H1 (cell line): ENCODE measurements at regions not wholly inside any gene's neighbourhood (a gene's known extent, or its start where the extent isn't known, plus 50 kb on each side); places are given as distances from the start of the nearest gene placed in this dataset.

Experiments
- CTCF ChIA-PET: fragments of 300-600 bp; sonication (Branson Sonifier 250); formaldehyde crosslinking; loops from one replicate; lab custom pipeline; 2021; ENCODE audit not compliant: partially characterized antibody; lab: Charles Lee
- POLR2A ChIA-PET: fragments of 300-600 bp; sonication (Branson Sonifier 250); formaldehyde crosslinking; loops from one replicate; lab custom pipeline; 2021; ENCODE audit warnings: inconsistent platforms; ENCODE audit not compliant: partially characterized antibody; lab: Charles Lee
- DNase-seq, 2 experiments: peaks; one replicate each; pipeline versions ENCODE4 v3.0.0 to v3.0.0-alpha.2; 2010 to 2022; ENCODE audit warnings: low spot score in 2 of 2, low read depth in 1 of 2, mixed read lengths in 1 of 2
- FAIRE-seq: peaks from 2 replicates; lab custom pipeline; 2011; peaks lifted over from hg19 to GRCh38; lab: Jason Lieb, UNC
- H2AFZ ChIP-seq: 2 replicates; pipeline ENCODE4 v1.8.1; 2012; ENCODE audit warnings: low read length, inconsistent platforms
- H2AK5ac ChIP-seq: 2 replicates; pipeline ENCODE4 v1.6.1; 2013; ENCODE audit warnings: low read depth, low read length
- H2BK120ac ChIP-seq: replicated peaks from 2 replicates; pipeline ENCODE3; 2013; ENCODE audit warnings: low read depth, low read length, inconsistent platforms
- H2BK12ac ChIP-seq: 2 replicates; pipeline ENCODE4 v1.6.1; 2013; ENCODE audit warnings: low read depth, low read length
- H2BK15ac ChIP-seq: 2 replicates; pipeline ENCODE4 v1.6.1; 2013; ENCODE audit warnings: low read length
- H2BK20ac ChIP-seq: 2 replicates; pipeline ENCODE4 v1.6.1; 2013; ENCODE audit warnings: low read length
- H2BK5ac ChIP-seq: 2 replicates; pipeline ENCODE4 v1.6.1; 2013; ENCODE audit warnings: low read depth, low read length
- H3K14ac ChIP-seq: 2 replicates; pipeline ENCODE4 v1.6.1; 2013; ENCODE audit warnings: inconsistent platforms; ENCODE audit not compliant: insufficient read length
- H3K18ac ChIP-seq: 2 replicates; pipeline ENCODE4 v1.6.1; 2013; ENCODE audit warnings: low read length; ENCODE audit errors: extremely low read depth
- H3K23ac ChIP-seq: 2 replicates; pipeline ENCODE4 v1.6.1; 2013; ENCODE audit warnings: inconsistent platforms; ENCODE audit not compliant: insufficient read length
- H3K23me2 ChIP-seq: 2 replicates; pipeline ENCODE4 v1.6.1; 2013; ENCODE audit warnings: low read depth, low read length
- H3K27ac ChIP-seq: 2 replicates; pipeline ENCODE4 v1.6.1; 2011; ENCODE audit warnings: low read depth, low read length, inconsistent platforms
- H3K27me3 ChIP-seq, 4 experiments: replicated peaks in 1 of 4; 1 replicate in 1 of 4; 2 replicates in 3 of 4; pipeline versions ENCODE4 v1.6.1 to v1.8.1; 2011 to 2013; ENCODE audit warnings: low read length in 3 of 4, mild to moderate bottlenecking in 3 of 4, inconsistent platforms in 2 of 4, mixed read lengths in 2 of 4, moderate library complexity in 1 of 4; ENCODE audit not compliant: control insufficient read depth in 3 of 4, insufficient read depth in 3 of 4; ENCODE audit errors: extremely low read depth in 1 of 4
- H3K36me3 ChIP-seq, 4 experiments: 2 replicates each; pipeline versions ENCODE4 v1.6.1 to v1.8.1; 2011 to 2013; ENCODE audit warnings: mild to moderate bottlenecking in 4 of 4, low read length in 3 of 4, moderate library complexity in 2 of 4, control low read depth in 1 of 4, inconsistent platforms in 1 of 4; ENCODE audit not compliant: insufficient read depth in 4 of 4, control insufficient read depth in 2 of 4
- H3K4ac ChIP-seq: replicated peaks from 2 replicates; pipeline ENCODE3; 2013; ENCODE audit warnings: low read length, low read depth, mixed read lengths, inconsistent platforms; ENCODE audit not compliant: insufficient read length
- H3K4me1 ChIP-seq, 4 experiments: replicated peaks in 1 of 4; 1 replicate in 1 of 4; 2 replicates in 3 of 4; pipeline versions ENCODE4 v1.6.1 to v1.8.1; 2011 to 2013; ENCODE audit warnings: low read length in 3 of 4, inconsistent platforms in 2 of 4, mixed read lengths in 1 of 4; ENCODE audit not compliant: insufficient read depth in 4 of 4, control insufficient read depth in 3 of 4
- H3K4me2 ChIP-seq, 2 experiments: 2 replicates each; pipeline versions ENCODE4 v1.6.1 to v1.8.1; 2011 to 2013; ENCODE audit warnings: low read depth in 2 of 2, low read length in 2 of 2, control low read depth in 1 of 2, inconsistent platforms in 1 of 2, mild to moderate bottlenecking in 1 of 2; ENCODE audit not compliant: insufficient read depth in 1 of 2
- H3K4me3 ChIP-seq, 4 experiments: fragments of 200-600, 300-600 bp in 1 of 4; sonication (generic), shearing (Covaris generic), sonication (Bioruptor Twin) in 1 of 4; 2 replicates each; pipeline versions ENCODE4 v1.5.1 to v1.8.1; 2011 to 2016; ENCODE audit warnings: low read length in 4 of 4, low read depth in 3 of 4, control low read depth in 2 of 4, inconsistent platforms in 2 of 4, mild to moderate bottlenecking in 2 of 4, mixed read lengths in 1 of 4, moderate library complexity in 1 of 4; ENCODE audit not compliant: insufficient read depth in 2 of 4; ENCODE audit errors: extremely low read depth in 1 of 4
- H3K56ac ChIP-seq: replicated peaks from 2 replicates; pipeline ENCODE3; 2013; ENCODE audit warnings: low read depth, mild to moderate bottlenecking, mixed read lengths, low read length, inconsistent platforms; ENCODE audit not compliant: insufficient read length
- H3K79me1 ChIP-seq: 2 replicates; pipeline ENCODE4 v1.6.1; 2013; ENCODE audit warnings: low read depth, low read length, control low read depth
- H3K79me2 ChIP-seq, 2 experiments: 2 replicates each; pipeline versions ENCODE4 v1.6.1 to v1.8.1; 2012 to 2013; ENCODE audit warnings: low read length in 2 of 2, mild to moderate bottlenecking in 2 of 2, inconsistent platforms in 1 of 2; ENCODE audit not compliant: insufficient read depth in 2 of 2, control insufficient read depth in 1 of 2
- H3K9ac ChIP-seq, 4 experiments: replicated peaks in 1 of 4; 1 replicate in 1 of 4; 2 replicates in 3 of 4; pipeline versions ENCODE4 v1.6.1 to v1.8.1; 2011 to 2013; ENCODE audit warnings: low read depth in 3 of 4, low read length in 3 of 4, control low read depth in 2 of 4, mild to moderate bottlenecking in 2 of 4, moderate library complexity in 2 of 4, inconsistent platforms in 1 of 4; ENCODE audit errors: extremely low read depth in 1 of 4
- H3K9me3 ChIP-seq, 2 experiments: 2 replicates each; pipeline versions ENCODE4 v1.6.1 to v1.8.1; 2012 to 2013; ENCODE audit warnings: mild to moderate bottlenecking in 2 of 2, moderate library complexity in 2 of 2, control low read depth in 1 of 2, inconsistent platforms in 1 of 2, low read depth in 1 of 2, low read length in 1 of 2, mixed read lengths in 1 of 2; ENCODE audit not compliant: insufficient read depth in 2 of 2
- H4K20me1 ChIP-seq, 2 experiments: replicated peaks in 1 of 2; 2 replicates each; pipeline versions ENCODE3 to v1.8.1; 2011 to 2013; ENCODE audit warnings: inconsistent platforms in 2 of 2, low read length in 2 of 2, mild to moderate bottlenecking in 1 of 2; ENCODE audit not compliant: insufficient read depth in 2 of 2, control insufficient read depth in 1 of 2
- H4K5ac ChIP-seq: 2 replicates; pipeline ENCODE4 v1.6.1; 2013; ENCODE audit warnings: low read length, low read depth, mixed read lengths, inconsistent platforms; ENCODE audit not compliant: insufficient read length
- H4K8ac ChIP-seq: 2 replicates; pipeline ENCODE4 v1.8.0; 2013; ENCODE audit warnings: mild to moderate bottlenecking, moderate library complexity, low read length, inconsistent platforms; ENCODE audit not compliant: insufficient read depth; ENCODE audit errors: extremely low read depth
- H4K91ac ChIP-seq: replicated peaks from 2 replicates; pipeline ENCODE3; 2013; ENCODE audit warnings: low read length, mixed read lengths, inconsistent platforms; ENCODE audit not compliant: insufficient read length
- BCL11A ChIP-seq, 2 experiments: IDR thresholded peaks; one replicate each; pipeline ENCODE4 v1.6.1; 2011; ENCODE audit warnings: low read depth in 2 of 2, low read length in 2 of 2, mild to moderate bottlenecking in 2 of 2
- EZH2 ChIP-seq: fragments of 200-600 bp; sonication (generic); IDR thresholded peaks from 2 replicates; pipeline ENCODE4 v1.7.1; 2012; ENCODE audit warnings: low read depth, mild to moderate bottlenecking, moderate library complexity, low read length, inconsistent platforms; ENCODE audit not compliant: severe bottlenecking
- GABPA ChIP-seq: IDR thresholded peaks from 2 replicates; pipeline ENCODE4 v1.6.1; 2011; ENCODE audit warnings: mild to moderate bottlenecking, low read length, moderate library complexity, borderline replicate concordance; ENCODE audit not compliant: insufficient read depth
- JUN ChIP-seq: IDR thresholded peaks from 2 replicates; pipeline ENCODE4 v1.6.1; 2011; ENCODE audit warnings: low read depth, mild to moderate bottlenecking, improper control_type of control experiment, low read length
- KDM1A ChIP-seq: fragments of 200-600, 300-600 bp; sonication (generic); IDR thresholded peaks from 2 replicates; pipeline ENCODE4 v1.7.1; 2016; ENCODE audit warnings: mild to moderate bottlenecking, low read length, borderline replicate concordance
- SIN3A ChIP-seq, 2 experiments: IDR thresholded peaks in 1 of 2; conservative IDR thresholded peaks in 1 of 2; 2 replicates each; pipeline ENCODE4 v1.6.1; 2011 to 2012; ENCODE audit warnings: low read length in 2 of 2, improper control_type of control experiment in 1 of 2, low read depth in 1 of 2, mild to moderate bottlenecking in 1 of 2
- SIRT6 ChIP-seq: IDR thresholded peaks from one replicate; pipeline ENCODE4 v1.7.1; 2012; ENCODE audit warnings: low read length, inconsistent platforms
- USF2 ChIP-seq: IDR thresholded peaks from 2 replicates; pipeline ENCODE4 v1.6.1; 2011; ENCODE audit warnings: low read length, improper control_type of control experiment
- WGBS, 2 experiments: shearing (Covaris generic) in 1 of 2; methylation state at CpG; one replicate each; pipeline versions ENCODE4 v1.1.6 to v1.1.7; 2013 to 2015; ENCODE audit warnings: low lambda C conversion rate in 2 of 2, mixed read lengths in 2 of 2, inconsistent platforms in 1 of 2, low coverage in 1 of 2, missing lambda C conversion rate in 1 of 2; ENCODE audit not compliant: insufficient replicate concordance in 2 of 2, insufficient coverage in 1 of 2, insufficient read length in 1 of 2; ENCODE audit errors: extremely low coverage in 1 of 2, missing lambda C conversion rate in 1 of 2; 5-methylcytosine and 5-hydroxymethylcytosine counted together

GRCh38 chr11:69209421-69210309, 53.9 kb downstream of the SMIM38 start:
- 93% methylated on average over 21 of the region's 23 CpGs; no CpG with 5 or more reads in 1 of the 2 experiments for WGBS, 2 experiments
- no peak overlapping the region for H2BK15ac ChIP-seq
- FAIRE-seq, result no peak
- no peak overlapping the region for H2BK5ac ChIP-seq
- CTCF ChIA-PET, result interaction anchor here (0.6 to 2.4 kb wide), 7 partner anchors 11 to 474 kb away, joined by 3 to 16 read pairs (median 4); no protein-coding TSS in a partner anchor
- no peak overlapping the region for H4K5ac ChIP-seq
- no peaks in the 10 kb centered on the region; a peak in 1 of 7 replicates for H3K27me3 ChIP-seq
- no peaks in the 10 kb centered on the region for H3K23me2 ChIP-seq
- no peak overlapping the region for H2BK120ac ChIP-seq
- POLR2A ChIA-PET, result no interaction called here
- no peaks in the 10 kb centered on the region for H3K9me3 ChIP-seq
- H2BK12ac ChIP-seq, result no peak overlapping the region
- H4K91ac ChIP-seq, result no peak overlapping the region
- DNase-seq, result no peak
- H3K4me3 ChIP-seq, result no peak overlapping the region
- no peak overlapping the region for H3K18ac ChIP-seq
- H3K4ac ChIP-seq, result no peak overlapping the region
- H2AK5ac ChIP-seq, result no peak overlapping the region
- H3K36me3 ChIP-seq, result no peaks in the 10 kb centered on the region
- no peak overlapping the region for H2BK20ac ChIP-seq
- no peak overlapping the region for H2AFZ ChIP-seq
- no peaks in the 10 kb centered on the region for H4K20me1 ChIP-seq
- no peak overlapping the region for H3K23ac ChIP-seq
- no peaks in the 10 kb centered on the region for H3K79me2 ChIP-seq
- H3K56ac ChIP-seq, result no peak overlapping the region
- no peak overlapping the region for H3K4me2 ChIP-seq
- H4K8ac ChIP-seq, result no peak overlapping the region
- H3K4me1 ChIP-seq, result no peaks in the 10 kb centered on the region; a peak in 1 of 7 replicates
- no peak overlapping the region for H3K27ac ChIP-seq
- no peak overlapping the region for H3K9ac ChIP-seq
- H3K79me1 ChIP-seq, result no peaks in the 10 kb centered on the region
- no peak overlapping the region for H3K14ac ChIP-seq
- no peak for TF ChIP-seq SIRT6
- TF ChIP-seq USF2, result no peak
- TF ChIP-seq EZH2, result no peak
- TF ChIP-seq BCL11A (IDR thresholded peaks at IDR 0.05; ENCODE audit: low read depth in 2 of 2, low read length in 2 of 2), result no peak
- no peak for TF ChIP-seq JUN
- no peak for TF ChIP-seq GABPA
- no peak for TF ChIP-seq SIN3A (conservative IDR thresholded peaks at IDR 0.05 in 1 of 2, IDR thresholded peaks at IDR 0.05 in 1 of 2; ENCODE audit: low read depth in 1 of 2, low read length in 2 of 2)
- TF ChIP-seq KDM1A, result no peak
